ENCODE measurements at regions not wholly inside any gene's neighbourhood (a gene's known extent, or its start where the extent isn't known, plus 50 kb on each side); places are given as distances from the start of the nearest gene placed in this dataset.

DNA sequence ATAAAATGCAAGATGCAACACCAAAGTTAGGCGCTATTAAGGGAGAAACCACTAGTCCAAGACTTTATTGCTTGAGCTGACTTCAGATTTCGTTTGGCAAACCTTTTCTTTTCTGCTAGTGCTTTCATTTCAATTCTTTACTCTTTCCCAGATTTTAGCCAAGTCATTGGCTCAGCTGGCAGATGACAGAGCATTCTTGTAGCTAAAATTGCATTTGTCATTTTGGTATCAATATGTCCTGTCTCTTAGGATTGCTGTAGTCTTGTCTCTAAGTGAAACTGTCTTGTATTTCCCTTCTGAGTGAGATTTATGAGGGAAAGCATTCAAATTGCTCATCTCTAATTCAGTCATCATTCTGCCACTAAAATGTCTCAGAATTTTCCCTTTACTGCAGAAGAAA, 335.1 kb downstream of the METTL4 start:
- TF ChIP-seq, protein P1, sequence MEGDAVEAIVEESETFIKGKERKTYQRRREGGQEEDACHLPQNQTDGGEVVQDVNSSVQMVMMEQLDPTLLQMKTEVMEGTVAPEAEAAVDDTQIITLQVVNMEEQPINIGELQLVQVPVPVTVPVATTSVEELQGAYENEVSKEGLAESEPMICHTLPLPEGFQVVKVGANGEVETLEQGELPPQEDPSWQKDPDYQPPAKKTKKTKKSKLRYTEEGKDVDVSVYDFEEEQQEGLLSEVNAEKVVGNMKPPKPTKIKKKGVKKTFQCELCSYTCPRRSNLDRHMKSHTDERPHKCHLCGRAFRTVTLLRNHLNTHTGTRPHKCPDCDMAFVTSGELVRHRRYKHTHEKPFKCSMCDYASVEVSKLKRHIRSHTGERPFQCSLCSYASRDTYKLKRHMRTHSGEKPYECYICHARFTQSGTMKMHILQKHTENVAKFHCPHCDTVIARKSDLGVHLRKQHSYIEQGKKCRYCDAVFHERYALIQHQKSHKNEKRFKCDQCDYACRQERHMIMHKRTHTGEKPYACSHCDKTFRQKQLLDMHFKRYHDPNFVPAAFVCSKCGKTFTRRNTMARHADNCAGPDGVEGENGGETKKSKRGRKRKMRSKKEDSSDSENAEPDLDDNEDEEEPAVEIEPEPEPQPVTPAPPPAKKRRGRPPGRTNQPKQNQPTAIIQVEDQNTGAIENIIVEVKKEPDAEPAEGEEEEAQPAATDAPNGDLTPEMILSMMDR (IDR thresholded peaks at IDR 0.05) = no peak
- TF ChIP-seq, protein P2, sequence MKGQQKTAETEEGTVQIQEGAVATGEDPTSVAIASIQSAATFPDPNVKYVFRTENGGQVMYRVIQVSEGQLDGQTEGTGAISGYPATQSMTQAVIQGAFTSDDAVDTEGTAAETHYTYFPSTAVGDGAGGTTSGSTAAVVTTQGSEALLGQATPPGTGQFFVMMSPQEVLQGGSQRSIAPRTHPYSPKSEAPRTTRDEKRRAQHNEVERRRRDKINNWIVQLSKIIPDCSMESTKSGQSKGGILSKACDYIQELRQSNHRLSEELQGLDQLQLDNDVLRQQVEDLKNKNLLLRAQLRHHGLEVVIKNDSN (CRISPR knock-in tag; IDR thresholded peaks at IDR 0.05) = no peak
- TF ChIP-seq MXD4 (CRISPR knock-in tag; IDR thresholded peaks at IDR 0.05; ENCODE audit: borderline replicate concordance) (no peak), SMAD3 (CRISPR knock-in tag; IDR thresholded peaks at IDR 0.05; ENCODE audit: borderline replicate concordance) (no peak), ZNF232 (CRISPR knock-in tag; IDR thresholded peaks at IDR 0.05) (no peak), ZNF423 (CRISPR knock-in tag; IDR thresholded peaks at IDR 0.05) (no peak)
- TF ChIP-seq, protein P3, sequence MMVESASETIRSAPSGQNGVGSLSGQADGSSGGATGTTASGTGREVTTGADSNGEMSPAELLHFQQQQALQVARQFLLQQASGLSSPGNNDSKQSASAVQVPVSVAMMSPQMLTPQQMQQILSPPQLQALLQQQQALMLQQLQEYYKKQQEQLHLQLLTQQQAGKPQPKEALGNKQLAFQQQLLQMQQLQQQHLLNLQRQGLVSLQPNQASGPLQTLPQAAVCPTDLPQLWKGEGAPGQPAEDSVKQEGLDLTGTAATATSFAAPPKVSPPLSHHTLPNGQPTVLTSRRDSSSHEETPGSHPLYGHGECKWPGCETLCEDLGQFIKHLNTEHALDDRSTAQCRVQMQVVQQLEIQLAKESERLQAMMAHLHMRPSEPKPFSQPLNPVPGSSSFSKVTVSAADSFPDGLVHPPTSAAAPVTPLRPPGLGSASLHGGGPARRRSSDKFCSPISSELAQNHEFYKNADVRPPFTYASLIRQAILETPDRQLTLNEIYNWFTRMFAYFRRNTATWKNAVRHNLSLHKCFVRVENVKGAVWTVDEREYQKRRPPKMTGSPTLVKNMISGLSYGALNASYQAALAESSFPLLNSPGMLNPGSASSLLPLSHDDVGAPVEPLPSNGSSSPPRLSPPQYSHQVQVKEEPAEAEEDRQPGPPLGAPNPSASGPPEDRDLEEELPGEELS (CRISPR knock-in tag; IDR thresholded peaks at IDR 0.05) = no peak
- TF ChIP-seq, protein P4, sequence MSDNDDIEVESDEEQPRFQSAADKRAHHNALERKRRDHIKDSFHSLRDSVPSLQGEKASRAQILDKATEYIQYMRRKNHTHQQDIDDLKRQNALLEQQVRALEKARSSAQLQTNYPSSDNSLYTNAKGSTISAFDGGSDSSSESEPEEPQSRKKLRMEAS (CRISPR knock-in tag; IDR thresholded peaks at IDR 0.05) = no peak
- TF ChIP-seq, protein P5, sequence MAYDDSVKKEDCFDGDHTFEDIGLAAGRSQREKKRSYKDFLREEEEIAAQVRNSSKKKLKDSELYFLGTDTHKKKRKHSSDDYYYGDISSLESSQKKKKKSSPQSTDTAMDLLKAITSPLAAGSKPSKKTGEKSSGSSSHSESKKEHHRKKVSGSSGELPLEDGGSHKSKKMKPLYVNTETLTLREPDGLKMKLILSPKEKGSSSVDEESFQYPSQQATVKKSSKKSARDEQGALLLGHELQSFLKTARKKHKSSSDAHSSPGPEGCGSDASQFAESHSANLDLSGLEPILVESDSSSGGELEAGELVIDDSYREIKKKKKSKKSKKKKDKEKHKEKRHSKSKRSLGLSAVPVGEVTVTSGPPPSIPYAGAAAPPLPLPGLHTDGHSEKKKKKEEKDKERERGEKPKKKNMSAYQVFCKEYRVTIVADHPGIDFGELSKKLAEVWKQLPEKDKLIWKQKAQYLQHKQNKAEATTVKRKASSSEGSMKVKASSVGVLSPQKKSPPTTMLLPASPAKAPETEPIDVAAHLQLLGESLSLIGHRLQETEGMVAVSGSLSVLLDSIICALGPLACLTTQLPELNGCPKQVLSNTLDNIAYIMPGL (CRISPR knock-in tag; IDR thresholded peaks at IDR 0.05) = no peak
- TF ChIP-seq, protein P6, sequence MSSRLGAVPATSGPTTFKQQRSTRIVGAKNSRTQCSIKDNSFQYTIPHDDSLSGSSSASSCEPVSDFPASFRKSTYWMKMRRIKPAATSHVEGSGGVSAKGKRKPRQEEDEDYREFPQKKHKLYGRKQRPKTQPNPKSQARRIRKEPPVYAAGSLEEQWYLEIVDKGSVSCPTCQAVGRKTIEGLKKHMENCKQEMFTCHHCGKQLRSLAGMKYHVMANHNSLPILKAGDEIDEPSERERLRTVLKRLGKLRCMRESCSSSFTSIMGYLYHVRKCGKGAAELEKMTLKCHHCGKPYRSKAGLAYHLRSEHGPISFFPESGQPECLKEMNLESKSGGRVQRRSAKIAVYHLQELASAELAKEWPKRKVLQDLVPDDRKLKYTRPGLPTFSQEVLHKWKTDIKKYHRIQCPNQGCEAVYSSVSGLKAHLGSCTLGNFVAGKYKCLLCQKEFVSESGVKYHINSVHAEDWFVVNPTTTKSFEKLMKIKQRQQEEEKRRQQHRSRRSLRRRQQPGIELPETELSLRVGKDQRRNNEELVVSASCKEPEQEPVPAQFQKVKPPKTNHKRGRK (CRISPR knock-in tag; IDR thresholded peaks at IDR 0.05; ENCODE audit: borderline replicate concordance) = no peak

All from WTC11 (cell line).